Stromal cell of bone marrow (primary cell): ENCODE measurements at regions not wholly inside any gene's neighbourhood (a gene's known extent, or its start where the extent isn't known, plus 50 kb on each side); places are given as distances from the start of the nearest gene placed in this dataset.
A peak's percentile ranks its signal among the peaks of the same experiment; 100 is the strongest.
"Not testable (repeated sequence)": the region's sequence is repeated elsewhere in the genome, so short reads cannot be mapped to it uniquely, and the experiment has no call there.

Source experiments
- DNase-seq: peaks from one replicate; pipeline ENCODE4 v3.0.0-alpha.2; 2012; ENCODE audit warnings: low read depth

GRCh38 chr4:124990398-124990797 is 277.9 kb upstream of the ANKRD50 start:
- no peak for DNase-seq

DNA sequence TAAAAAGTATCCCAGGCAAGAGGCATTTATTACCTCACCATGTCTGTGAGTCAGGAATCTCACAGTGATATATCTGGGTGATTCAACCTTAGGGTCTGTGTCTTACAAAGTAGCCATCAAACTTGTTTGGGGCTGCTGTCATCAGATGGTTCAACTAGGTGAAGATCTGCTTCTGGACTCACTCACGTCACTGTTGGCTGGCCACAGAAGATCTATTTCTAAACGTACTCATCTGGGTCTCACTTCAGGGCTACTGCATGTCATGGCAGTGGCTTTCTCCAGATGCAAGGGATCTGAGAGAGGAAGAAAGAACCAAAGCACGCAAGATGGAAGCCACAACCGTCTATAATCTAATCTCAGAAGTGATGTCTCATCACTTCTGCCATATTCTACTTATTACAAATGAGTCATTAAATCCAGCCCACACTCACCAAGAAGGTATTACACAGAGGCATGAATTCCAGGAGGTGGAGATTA is 267.8 kb upstream of the ANKRD50 start:
- no peak for DNase-seq

- not testable (repeated sequence) for DNase-seq
These were observed 266.0 kb upstream of the ANKRD50 start for GRCh38 chr4:124978536-124978935.

GRCh38 chr4:124977045-124977444 is 264.5 kb upstream of the ANKRD50 start:
- DNase-seq = no peak

- no peak for DNase-seq
These were observed 261.6 kb upstream of the ANKRD50 start for GRCh38 chr4:124974152-124974551.

GRCh38 chr4:124973716-124974115 is 261.2 kb upstream of the ANKRD50 start:
- DNase-seq = no peak

- peak; percentile 8 for DNase-seq
These were observed 257.5 kb upstream of the ANKRD50 start for GRCh38 chr4:124970011-124970410.

DNA sequence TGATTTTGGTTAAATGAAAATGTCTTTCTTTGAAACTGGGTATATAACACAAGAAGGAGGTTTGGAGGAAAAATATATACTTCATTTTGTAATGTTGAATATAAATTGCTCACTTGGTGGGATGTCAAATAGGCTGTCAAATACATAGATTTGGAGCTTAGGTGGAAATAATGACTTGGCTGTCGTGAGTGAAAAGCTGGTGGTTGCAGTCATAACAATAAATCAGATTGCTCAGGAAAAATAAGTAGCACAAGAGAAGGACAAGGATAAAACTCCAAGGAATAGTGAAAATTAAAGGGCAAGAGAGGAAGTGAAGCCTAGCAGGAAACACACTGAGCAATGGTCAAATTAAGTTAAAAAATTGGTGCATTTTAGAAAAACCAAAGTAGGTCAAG is 253.0 kb upstream of the ANKRD50 start:
- DNase-seq = no peak

GRCh38 chr4:124964852-124965496 is 252.4 kb upstream of the ANKRD50 start:
- no peak for DNase-seq

- no peak for DNase-seq
These were observed 251.7 kb upstream of the ANKRD50 start for GRCh38 chr4:124964251-124964650.

DNA sequence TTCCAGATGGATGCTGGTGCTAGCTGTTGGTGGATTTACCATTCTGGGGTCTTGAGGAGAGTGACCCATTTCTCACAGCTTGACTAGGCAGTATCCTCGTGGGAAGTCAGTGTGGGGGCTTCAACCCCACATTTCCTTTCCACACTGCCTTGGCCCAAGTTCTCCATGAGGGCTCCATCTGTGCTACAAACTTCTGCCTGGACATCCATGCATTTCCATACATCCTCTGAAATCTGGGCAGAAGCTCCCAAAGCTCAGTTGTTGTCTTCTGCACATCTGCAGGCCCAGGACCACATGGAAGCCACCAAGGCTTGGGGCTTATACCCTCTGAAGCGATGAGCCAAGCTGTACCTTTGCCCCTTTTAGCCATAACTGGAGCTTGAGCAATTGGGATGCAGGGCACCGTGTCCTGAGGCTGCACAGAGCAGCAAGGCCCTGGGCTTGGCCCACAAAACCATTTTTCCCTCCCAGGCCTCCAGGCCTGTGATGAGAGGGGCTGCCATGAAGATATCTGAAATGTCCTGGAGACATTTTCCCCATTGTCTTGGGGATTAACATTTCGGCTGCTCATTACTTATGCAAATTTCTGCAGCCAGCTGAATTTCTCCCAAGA is 248.7 kb upstream of the ANKRD50 start:
- DNase-seq = no peak

- no peak for DNase-seq
These were observed 246.3 kb upstream of the ANKRD50 start for GRCh38 chr4:124958847-124959246.

GRCh38 chr4:124955476-124955875 is 242.9 kb upstream of the ANKRD50 start:
- DNase-seq = no peak

DNA sequence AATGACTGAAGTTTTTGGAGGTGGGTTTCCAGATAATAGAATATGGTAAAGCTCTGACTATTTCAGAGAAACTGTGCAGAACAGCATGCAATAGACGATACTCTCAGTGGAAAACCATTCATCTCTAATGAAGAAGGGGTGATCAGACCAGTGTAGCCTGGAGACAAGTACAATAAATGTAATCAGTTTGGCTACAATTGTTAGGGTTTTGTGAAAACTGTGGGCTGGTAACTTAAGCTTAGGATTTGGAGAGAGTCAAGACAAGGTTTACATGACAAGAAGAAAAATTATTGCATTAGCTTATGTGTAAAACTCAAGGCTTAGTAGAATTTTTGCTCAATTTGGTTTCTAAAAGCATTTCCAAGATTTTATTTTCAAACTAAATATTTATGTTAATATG is 241.5 kb upstream of the ANKRD50 start:
- DNase-seq = no peak

DNA sequence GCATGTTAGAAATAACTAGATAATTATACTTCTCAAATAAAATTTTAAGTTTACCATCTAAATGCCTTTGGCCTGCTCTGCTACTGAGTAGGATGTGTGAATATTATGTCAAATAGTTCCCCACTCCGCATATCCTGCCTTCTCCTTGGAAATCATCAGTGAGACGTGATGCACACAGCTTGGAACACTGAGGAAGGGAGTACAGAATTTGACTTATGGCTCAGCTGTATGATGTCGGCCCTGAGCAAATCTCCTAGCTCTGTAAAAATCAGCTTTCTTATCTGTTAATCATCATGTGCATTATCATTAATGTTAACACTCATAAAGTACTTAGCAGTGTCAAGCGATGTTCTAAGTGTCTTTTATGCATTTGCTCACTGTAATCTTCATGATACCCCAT is 241.0 kb upstream of the ANKRD50 start:
- DNase-seq = no peak

GRCh38 chr4:124953061-124953460 is 240.5 kb upstream of the ANKRD50 start:
- DNase-seq = peak; percentile 40

DNA sequence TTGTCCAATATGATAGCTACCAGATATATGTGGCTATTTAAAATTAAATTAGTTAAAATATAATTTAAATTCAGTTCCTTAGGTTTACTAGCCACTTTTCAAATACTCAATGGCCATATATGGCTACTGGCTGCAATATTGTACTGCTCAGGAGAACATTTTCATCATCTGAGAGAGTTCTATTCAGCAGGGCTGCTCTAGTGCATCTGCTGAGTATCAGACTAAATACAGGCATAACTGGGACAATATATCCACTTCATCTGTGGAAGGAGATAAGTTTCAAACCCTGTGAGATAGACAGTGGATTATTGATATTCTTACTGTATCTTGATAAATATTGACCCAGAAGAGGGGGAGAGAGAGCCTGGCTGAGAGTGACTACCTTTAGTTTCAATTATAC is 240.1 kb upstream of the ANKRD50 start:
- DNase-seq = no peak

- DNase-seq = peak; percentile 46
These were observed 236.6 kb upstream of the ANKRD50 start for GRCh38 chr4:124948976-124949597.

DNA sequence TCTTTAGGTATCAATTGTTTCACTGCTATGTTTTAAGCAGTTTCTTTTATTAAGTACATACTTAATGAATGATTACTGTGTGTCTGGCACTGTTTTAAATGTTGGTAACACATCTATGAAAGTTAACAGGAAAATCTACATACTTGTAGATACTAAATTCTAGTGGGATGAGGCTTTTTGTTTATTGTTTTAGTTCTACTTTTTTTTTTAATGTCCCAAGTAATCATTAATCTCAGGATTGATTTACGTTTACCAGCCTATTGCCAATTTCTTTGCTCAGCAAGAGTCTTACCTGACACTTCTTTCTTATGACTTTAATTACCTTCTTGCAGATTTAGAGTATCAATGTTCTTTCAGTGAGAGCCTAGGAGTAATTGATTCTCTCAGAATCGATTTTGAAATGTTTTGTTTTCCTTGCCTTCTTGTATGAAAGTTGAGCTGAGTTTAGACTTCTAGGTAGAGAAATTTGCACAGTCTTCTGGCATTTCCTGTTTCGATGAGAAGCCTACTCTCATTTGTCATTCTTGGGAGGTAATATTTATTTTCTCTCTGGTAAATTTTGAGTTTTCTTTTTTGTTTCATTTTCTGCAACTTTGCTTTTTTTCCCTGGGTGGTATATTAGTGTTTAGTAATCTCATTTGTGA is 235.2 kb upstream of the ANKRD50 start:
- no peak for DNase-seq

GRCh38 chr4:124946696-124947095 is 234.2 kb upstream of the ANKRD50 start:
- no peak for DNase-seq

DNA sequence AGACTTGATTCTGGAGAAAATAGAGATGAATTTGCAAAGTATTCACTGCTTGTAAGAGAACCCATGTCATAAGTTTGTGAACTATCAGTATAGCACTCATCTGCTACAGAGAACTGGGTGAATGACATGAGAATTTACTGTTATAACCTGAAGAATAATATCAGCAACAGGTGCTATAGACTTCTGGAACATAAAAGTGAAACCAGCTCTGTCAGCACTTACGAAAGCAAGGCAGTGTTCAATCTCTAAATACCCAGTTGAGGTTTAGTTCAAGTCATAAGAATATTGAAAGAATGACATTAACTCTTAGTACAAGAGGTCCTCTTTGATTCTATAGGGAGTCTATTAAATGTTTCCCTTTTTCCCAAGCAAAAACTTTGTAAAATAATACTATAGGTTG is 232.9 kb upstream of the ANKRD50 start:
- no peak for DNase-seq

DNA sequence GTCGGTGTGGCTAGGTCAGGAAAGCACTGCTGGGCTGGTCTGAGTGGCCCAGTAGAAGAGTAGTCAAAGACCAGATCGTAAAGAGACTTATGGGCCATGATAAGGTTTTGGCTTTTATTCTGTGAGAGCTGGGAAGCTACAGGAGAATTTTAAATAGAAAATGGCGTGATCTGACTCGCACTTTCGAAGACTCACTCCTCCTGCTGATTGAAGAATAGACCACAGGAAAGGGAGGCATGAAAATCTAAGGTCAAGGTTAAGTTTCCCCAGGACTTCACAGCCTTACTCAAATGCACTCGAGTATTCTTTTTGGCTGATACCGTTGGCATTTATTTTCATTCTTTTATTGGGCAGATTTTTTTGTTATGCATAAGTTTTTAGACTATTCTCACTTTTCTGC is 231.4 kb upstream of the ANKRD50 start:
- no peak for DNase-seq
